SU-DHL-6 (cell line): ENCODE measurements at regions not wholly inside any gene's neighbourhood (a gene's known extent, or its start where the extent isn't known, plus 50 kb on each side); places are given as distances from the start of the nearest gene placed in this dataset.

ENCODE experiments used
- H2AFZ ChIP-seq: fragments of 200-600 bp; sonication (generic); 2 replicates; pipeline ENCODE4 v1.6.1; 2014; ENCODE audit warnings: low read depth, mild to moderate bottlenecking, moderate library complexity, mixed read lengths, antibody characterized with exemption, low read length; ENCODE audit not compliant: severe bottlenecking
- H3F3A ChIP-seq: fragments of 200-600 bp; shearing (Covaris generic); 2 replicates; pipeline ENCODE4 v1.6.0; 2016; ENCODE audit warnings: antibody characterized with exemption, mild to moderate bottlenecking; ENCODE audit not compliant: insufficient read depth
- H3K27ac ChIP-seq: fragments of 200-600 bp; sonication (generic); 2 replicates; pipeline ENCODE4 v1.5.1; 2016; ENCODE audit warnings: low read depth, mild to moderate bottlenecking, low read length, moderate library complexity, mixed read lengths
- H3K27me3 ChIP-seq: fragments of 200-600 bp; sonication (generic), shearing (Covaris generic); 2 replicates; pipeline ENCODE4 v1.6.0; 2014; ENCODE audit warnings: mild to moderate bottlenecking, low read length
- H3K36me3 ChIP-seq: fragments of 200-600 bp; sonication (generic); 2 replicates; pipeline ENCODE4 v1.6.1; 2014; ENCODE audit warnings: mild to moderate bottlenecking, low read length, mixed read lengths
- H3K4me2 ChIP-seq: fragments of 300-600, 200-600 bp; shearing (Covaris generic), sonication (generic); 2 replicates; pipeline ENCODE4 v1.6.0; 2014; ENCODE audit warnings: low read length, low read depth, mild to moderate bottlenecking; ENCODE audit not compliant: poor library complexity, severe bottlenecking
- H3K4me3 ChIP-seq: fragments of 200-600 bp; sonication (generic); 2 replicates; pipeline ENCODE4 v1.5.1; 2014; ENCODE audit warnings: antibody characterized with exemption, low read length, mild to moderate bottlenecking, mixed read lengths; ENCODE audit not compliant: insufficient read depth, poor library complexity, severe bottlenecking
- H3K79me2 ChIP-seq: fragments of 200-600 bp; sonication (generic); 2 replicates; pipeline ENCODE4 v1.6.1; 2014; ENCODE audit warnings: mild to moderate bottlenecking, low read length, moderate library complexity; ENCODE audit not compliant: insufficient read depth
- H3K9ac ChIP-seq: fragments of 200-600 bp; sonication (generic); 2 replicates; pipeline ENCODE4 v1.7.0; 2014; ENCODE audit warnings: mild to moderate bottlenecking, low read length
- H3K9me2 ChIP-seq: fragments of 200-600 bp; sonication (generic); replicated peaks from 2 replicates; pipeline ENCODE4 v1.6.1; 2014; ENCODE audit warnings: low read length; ENCODE audit not compliant: insufficient read depth
- H3K9me3 ChIP-seq: fragments of 200-600 bp; sonication (generic); 2 replicates; pipeline ENCODE4 v1.6.1; 2014; ENCODE audit warnings: low read length, mixed read lengths; ENCODE audit not compliant: insufficient read depth
- H4K20me1 ChIP-seq: fragments of 200-600 bp; sonication (generic); 2 replicates; pipeline ENCODE4 v1.6.1; 2014; ENCODE audit warnings: low read depth, mild to moderate bottlenecking, antibody characterized with exemption, low read length, moderate library complexity, mixed read lengths
- CTCF ChIP-seq: fragments of 200-600 bp; sonication (generic); IDR thresholded peaks from one replicate; pipeline ENCODE4 v1.5.1; 2017; ENCODE audit warnings: antibody characterized with exemption, mild to moderate bottlenecking, low read length, moderate library complexity; ENCODE audit not compliant: insufficient read depth, poor library complexity, severe bottlenecking
- EZH2phosphoT487 ChIP-seq: fragments of 200-600 bp; sonication (generic), shearing (Covaris generic); conservative IDR thresholded peaks from 2 replicates; pipeline ENCODE4 v1.6.1; 2018; ENCODE audit warnings: mild to moderate bottlenecking, antibody characterized with exemption, low read length, moderate library complexity, mixed read lengths

GRCh38 chr5:159792180-159792579 is 124.1 kb upstream of the ADRA1B start:
- Histone ChIP-seq H3K27me3 (no peaks in the 10 kb centered on the region), H3K9ac (no peak overlapping the region), H3K79me2 (no peaks in the 10 kb centered on the region), H3K9me2 (no peaks in the 10 kb centered on the region), H2AFZ (no peak overlapping the region), H3K4me2 (no peak overlapping the region), H4K20me1 (no peaks in the 10 kb centered on the region), H3F3A (no peaks in the 10 kb centered on the region), H3K9me3 (no peaks in the 10 kb centered on the region), H3K36me3 (no peaks in the 10 kb centered on the region), H3K27ac (no peak overlapping the region), H3K4me3 (no peak overlapping the region)
- TF ChIP-seq EZH2phosphoT487 (no peak), CTCF (no peak)

- Histone ChIP-seq H4K20me1 (no peaks in the 10 kb centered on the region), H3K9me2 (no peaks in the 10 kb centered on the region), H3K27me3 (no peaks in the 10 kb centered on the region), H3K9me3 (no peaks in the 10 kb centered on the region), H3K36me3 (no peaks in the 10 kb centered on the region), H3K9ac (no peak overlapping the region), H3K4me3 (no peak overlapping the region), H3K27ac (no peak overlapping the region), H3K79me2 (no peaks in the 10 kb centered on the region), H2AFZ (no peak overlapping the region), H3K4me2 (no peak overlapping the region), H3F3A (no peaks in the 10 kb centered on the region)
- no peak for TF ChIP-seq EZH2phosphoT487
- no peak for TF ChIP-seq CTCF
Measured at GRCh38 chr5:159797261-159797970, 118.9 kb upstream of the ADRA1B start.

- no peaks in the 10 kb centered on the region for H3K9me2 ChIP-seq
- no peak overlapping the region for H3K4me2 ChIP-seq
- H3K36me3 ChIP-seq: no peaks in the 10 kb centered on the region
- H3F3A ChIP-seq: no peaks in the 10 kb centered on the region
- no peak overlapping the region for H3K27ac ChIP-seq
- no peaks in the 10 kb centered on the region for H4K20me1 ChIP-seq
- no peaks in the 10 kb centered on the region for H3K9me3 ChIP-seq
- H3K4me3 ChIP-seq: no peak overlapping the region
- no peaks in the 10 kb centered on the region for H3K27me3 ChIP-seq
- no peak overlapping the region for H3K9ac ChIP-seq
- H2AFZ ChIP-seq: no peak overlapping the region
- TF ChIP-seq CTCF (no peak), EZH2phosphoT487 (no peak)
- no peaks in the 10 kb centered on the region for H3K79me2 ChIP-seq
Measured at GRCh38 chr5:159799701-159800100, 116.6 kb upstream of the ADRA1B start.
